ENCODE measurements at regions not wholly inside any gene's neighbourhood (a gene's known extent, or its start where the extent isn't known, plus 50 kb on each side); places are given as distances from the start of the nearest gene placed in this dataset.
"Not testable (repeated sequence)": the region's sequence is repeated elsewhere in the genome, so short reads cannot be mapped to it uniquely, and the experiment has no call there.

GRCh38 chr7:96920713-96921112 is 84.6 kb upstream of the DLX6 start:
- no peak for TF ChIP-seq CTCF (IDR thresholded peaks at IDR 0.05; ENCODE audit: low read depth, low read length, missing control alignments)
- no peak for DNase-seq (ENCODE audit: low read depth)
- H3K4me3 ChIP-seq (ENCODE audit: low read depth, low read length) = no peak overlapping the region

- H3K4me3 ChIP-seq (ENCODE audit: low read depth, low read length) = no peak overlapping the region
- no peak for DNase-seq (ENCODE audit: low read depth)
- no peak for TF ChIP-seq CTCF (IDR thresholded peaks at IDR 0.05; ENCODE audit: low read depth, low read length, missing control alignments)
Measured at GRCh38 chr7:96921231-96921630, 84.1 kb upstream of the DLX6 start.

GRCh38 chr7:96921771-96922170 is 83.6 kb upstream of the DLX6 start:
- TF ChIP-seq CTCF (IDR thresholded peaks at IDR 0.05; ENCODE audit: low read depth, low read length, missing control alignments) = no peak
- no peak overlapping the region for H3K4me3 ChIP-seq (ENCODE audit: low read depth, low read length)
- DNase-seq (ENCODE audit: low read depth) = no peak

- DNase-seq (ENCODE audit: low read depth); H3K4me3 ChIP-seq (ENCODE audit: low read depth, low read length): not testable (repeated sequence)
Measured at GRCh38 chr7:96923345-96923744, 82.0 kb upstream of the DLX6 start.

- H3K4me3 ChIP-seq (ENCODE audit: low read depth, low read length) = no peak overlapping the region
- DNase-seq (ENCODE audit: low read depth) = no peak
- no peak for TF ChIP-seq CTCF (IDR thresholded peaks at IDR 0.05; ENCODE audit: low read depth, low read length, missing control alignments)
Measured at GRCh38 chr7:96927131-96927530, 78.2 kb upstream of the DLX6 start.

GRCh38 chr7:96928965-96929364 is 76.4 kb upstream of the DLX6 start:
- H3K4me3 ChIP-seq (ENCODE audit: low read depth, low read length) = no peak overlapping the region
- TF ChIP-seq CTCF (IDR thresholded peaks at IDR 0.05; ENCODE audit: low read depth, low read length, missing control alignments) = no peak
- DNase-seq (ENCODE audit: low read depth) = no peak

GRCh38 chr7:96931891-96932290 is 73.5 kb upstream of the DLX6 start:
- no peak for TF ChIP-seq CTCF (IDR thresholded peaks at IDR 0.05; ENCODE audit: low read depth, low read length, missing control alignments)
- no peak for DNase-seq (ENCODE audit: low read depth)
- no peak overlapping the region for H3K4me3 ChIP-seq (ENCODE audit: low read depth, low read length)
